Tibial nerve (tissue), 3 donors: ENCODE measurements at regions not wholly inside any gene's neighbourhood (a gene's known extent, or its start where the extent isn't known, plus 50 kb on each side); places are given as distances from the start of the nearest gene placed in this dataset.

ENCODE experiments used
- POLR2A ChIP-seq, 2 donors: fragments of 450-650 bp; IDR thresholded peaks; one replicate each; pipeline ENCODE4 v1.6.1; 2017; ENCODE audit warnings: antibody characterized with exemption in 2 of 2, mild to moderate bottlenecking in 2 of 2, moderate library complexity in 2 of 2
- TF ChIP-seq, protein P1 (sequence below), 5 experiments: fragments of 200-600 bp in 3 of 5; fragments of 450-650 bp in 2 of 5; sonication (generic) in 3 of 5; IDR thresholded peaks; one replicate each; pipeline ENCODE4 v1.5.1; 2016 to 2019; ENCODE audit warnings: antibody characterized with exemption in 5 of 5, mild to moderate bottlenecking in 3 of 5, moderate library complexity in 2 of 5

DNA sequence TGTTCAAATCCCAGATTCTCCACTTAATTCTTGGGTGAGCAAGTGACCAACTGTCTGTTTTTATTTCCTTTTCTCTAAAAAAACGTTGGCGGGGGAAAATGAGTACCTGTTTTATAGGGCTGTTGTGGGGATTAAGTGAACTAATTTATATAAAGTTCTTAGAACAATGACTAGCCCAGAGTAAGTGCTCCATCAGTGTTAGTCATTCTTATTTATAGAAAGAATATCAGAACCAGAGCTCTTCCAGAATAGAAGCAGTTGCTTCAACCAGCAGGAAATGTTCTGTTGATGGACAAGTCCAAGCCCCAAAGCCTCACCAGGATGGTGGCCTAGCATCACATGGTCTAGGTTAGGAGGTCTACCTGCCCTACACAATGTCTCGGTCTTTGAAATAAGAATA, 379.2 kb downstream of the ACTL7B start:
- TF ChIP-seq POLR2A (IDR thresholded peaks at IDR 0.05), result no peak
- TF ChIP-seq, protein P1, sequence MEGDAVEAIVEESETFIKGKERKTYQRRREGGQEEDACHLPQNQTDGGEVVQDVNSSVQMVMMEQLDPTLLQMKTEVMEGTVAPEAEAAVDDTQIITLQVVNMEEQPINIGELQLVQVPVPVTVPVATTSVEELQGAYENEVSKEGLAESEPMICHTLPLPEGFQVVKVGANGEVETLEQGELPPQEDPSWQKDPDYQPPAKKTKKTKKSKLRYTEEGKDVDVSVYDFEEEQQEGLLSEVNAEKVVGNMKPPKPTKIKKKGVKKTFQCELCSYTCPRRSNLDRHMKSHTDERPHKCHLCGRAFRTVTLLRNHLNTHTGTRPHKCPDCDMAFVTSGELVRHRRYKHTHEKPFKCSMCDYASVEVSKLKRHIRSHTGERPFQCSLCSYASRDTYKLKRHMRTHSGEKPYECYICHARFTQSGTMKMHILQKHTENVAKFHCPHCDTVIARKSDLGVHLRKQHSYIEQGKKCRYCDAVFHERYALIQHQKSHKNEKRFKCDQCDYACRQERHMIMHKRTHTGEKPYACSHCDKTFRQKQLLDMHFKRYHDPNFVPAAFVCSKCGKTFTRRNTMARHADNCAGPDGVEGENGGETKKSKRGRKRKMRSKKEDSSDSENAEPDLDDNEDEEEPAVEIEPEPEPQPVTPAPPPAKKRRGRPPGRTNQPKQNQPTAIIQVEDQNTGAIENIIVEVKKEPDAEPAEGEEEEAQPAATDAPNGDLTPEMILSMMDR (IDR thresholded peaks at IDR 0.05), result no peak
